HG03025 (cell line): ENCODE measurements at regions not wholly inside any gene's neighbourhood (a gene's known extent, or its start where the extent isn't known, plus 50 kb on each side); places are given as distances from the start of the nearest gene placed in this dataset.

ENCODE experiments used
- ATAC-seq: cut with Tn5 transposase; IDR thresholded peaks from one replicate; pipeline ENCODE4 v1.9.1; 2021; ENCODE audit warnings: mild to moderate bottlenecking, moderate library complexity; ENCODE audit not compliant: unreplicated experiment, low FRiP score

- ATAC-seq: no peak
Measured at GRCh38 chr16:72425571-72426341, 253.8 kb upstream of the PMFBP1 start.

- ATAC-seq: no peak
Measured at GRCh38 chr16:72424757-72425156, 252.8 kb upstream of the PMFBP1 start.

- no peak for ATAC-seq
Measured at GRCh38 chr16:72422308-72422897, 250.4 kb upstream of the PMFBP1 start.

DNA sequence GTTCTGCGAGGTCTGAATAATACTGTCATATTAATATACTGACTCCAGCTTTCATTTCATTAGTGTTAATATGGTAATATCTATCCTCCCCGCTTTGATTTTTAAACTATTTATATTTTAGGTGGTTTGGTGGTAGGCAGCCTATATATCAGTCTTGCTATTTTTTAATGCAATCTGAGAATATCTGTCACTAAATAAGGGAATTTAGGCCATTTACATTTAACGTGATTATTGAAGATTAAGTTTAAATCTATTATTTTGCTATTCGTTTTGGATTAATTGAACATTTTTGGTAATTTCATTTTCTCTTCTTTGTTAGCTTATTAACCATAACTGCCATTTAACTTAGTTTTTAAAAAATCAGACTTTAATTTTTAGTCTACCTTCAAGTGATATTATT, 247.7 kb upstream of the PMFBP1 start:
- ATAC-seq: no peak

DNA sequence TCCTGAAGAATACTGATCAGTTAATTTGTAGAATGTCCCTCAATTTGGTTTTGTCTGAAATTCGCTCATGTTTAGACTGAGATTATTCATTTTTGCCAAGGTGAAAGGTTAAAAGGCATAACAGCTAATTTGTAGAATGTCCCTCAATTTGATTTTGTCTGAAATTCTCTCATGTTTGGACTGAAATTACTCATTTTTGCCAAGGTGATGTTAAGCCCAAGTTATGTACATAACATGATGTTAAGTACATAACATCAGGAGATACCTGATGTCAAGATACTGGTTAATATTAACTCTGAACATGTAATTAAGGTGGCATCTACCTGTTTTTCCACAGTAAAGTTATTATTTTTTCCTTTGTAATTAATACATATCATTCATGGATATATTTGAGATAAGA, 243.4 kb upstream of the PMFBP1 start:
- no peak for ATAC-seq

DNA sequence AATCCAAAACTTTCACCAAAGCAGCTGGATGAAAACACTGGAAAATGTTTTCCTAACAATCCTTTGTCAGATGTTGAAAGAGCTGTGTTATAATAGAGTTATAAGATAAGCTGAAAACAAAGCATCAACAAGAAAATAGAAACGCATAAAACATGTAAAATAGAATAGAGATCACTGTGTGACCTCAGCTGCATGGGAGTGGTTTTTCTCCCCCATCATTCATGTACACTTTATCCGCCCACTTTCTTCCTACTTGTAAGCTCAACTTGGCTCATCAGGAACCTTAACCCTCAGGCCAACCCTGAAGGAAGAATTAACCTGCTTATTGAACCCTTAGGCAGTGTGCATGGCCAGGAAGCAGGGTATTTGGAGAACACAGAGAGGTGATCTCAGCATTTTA, 238.5 kb upstream of the PMFBP1 start:
- ATAC-seq: no peak

GRCh38 chr16:72409423-72409822, 237.5 kb upstream of the PMFBP1 start:
- ATAC-seq: no peak

DNA sequence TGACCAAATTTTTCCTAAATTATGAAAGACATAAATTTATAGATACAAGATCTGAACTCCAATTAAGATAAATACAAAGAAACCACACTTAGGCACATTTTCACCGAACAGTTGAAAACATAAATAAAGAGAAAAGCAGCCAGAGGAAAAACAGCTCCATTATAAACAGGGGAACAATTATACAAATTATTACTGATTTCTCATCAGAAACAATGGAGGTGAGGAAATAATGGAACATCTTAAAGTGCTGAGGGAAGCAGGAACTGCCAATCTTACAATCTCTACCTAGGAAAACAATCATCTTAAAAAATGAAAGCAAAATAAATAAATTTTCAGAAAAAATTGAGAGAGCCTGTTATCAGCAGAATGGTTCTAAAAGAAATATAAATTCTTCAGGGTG, 234.4 kb upstream of the PMFBP1 start:
- no peak for ATAC-seq

DNA sequence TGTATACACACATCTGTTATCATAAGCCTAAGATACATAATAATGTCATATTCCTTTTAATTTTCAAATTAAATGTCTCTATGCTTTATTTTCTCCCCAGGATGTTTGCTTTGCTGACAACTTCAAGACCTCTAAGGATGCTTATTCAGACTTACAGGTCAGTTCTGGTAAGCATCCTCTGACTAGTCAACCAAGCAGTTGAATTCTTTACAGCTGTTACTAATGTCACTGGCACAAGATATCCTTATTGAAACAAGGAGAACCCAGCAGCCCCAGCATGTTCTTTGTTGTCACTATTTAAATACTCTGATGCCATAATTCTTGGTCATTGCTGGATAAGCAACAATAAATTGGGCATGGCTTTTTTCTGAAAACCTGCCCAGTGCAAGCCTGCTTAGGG, 232.3 kb upstream of the PMFBP1 start:
- ATAC-seq: no peak

DNA sequence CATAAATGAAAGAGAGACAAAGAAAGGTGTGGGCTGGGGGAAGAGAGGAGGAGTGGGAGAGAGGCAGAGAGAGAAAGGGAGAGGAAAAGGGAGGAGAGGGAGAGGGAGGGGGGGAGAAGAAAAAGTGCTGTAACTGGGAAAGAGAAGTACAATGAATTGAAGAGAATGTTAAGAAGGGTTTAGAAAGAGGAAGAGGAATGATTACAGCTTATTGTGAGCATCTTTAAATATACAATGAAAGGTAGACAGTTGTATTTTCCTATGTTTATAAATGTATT, 229.1 kb upstream of the PMFBP1 start:
- ATAC-seq: no peak

DNA sequence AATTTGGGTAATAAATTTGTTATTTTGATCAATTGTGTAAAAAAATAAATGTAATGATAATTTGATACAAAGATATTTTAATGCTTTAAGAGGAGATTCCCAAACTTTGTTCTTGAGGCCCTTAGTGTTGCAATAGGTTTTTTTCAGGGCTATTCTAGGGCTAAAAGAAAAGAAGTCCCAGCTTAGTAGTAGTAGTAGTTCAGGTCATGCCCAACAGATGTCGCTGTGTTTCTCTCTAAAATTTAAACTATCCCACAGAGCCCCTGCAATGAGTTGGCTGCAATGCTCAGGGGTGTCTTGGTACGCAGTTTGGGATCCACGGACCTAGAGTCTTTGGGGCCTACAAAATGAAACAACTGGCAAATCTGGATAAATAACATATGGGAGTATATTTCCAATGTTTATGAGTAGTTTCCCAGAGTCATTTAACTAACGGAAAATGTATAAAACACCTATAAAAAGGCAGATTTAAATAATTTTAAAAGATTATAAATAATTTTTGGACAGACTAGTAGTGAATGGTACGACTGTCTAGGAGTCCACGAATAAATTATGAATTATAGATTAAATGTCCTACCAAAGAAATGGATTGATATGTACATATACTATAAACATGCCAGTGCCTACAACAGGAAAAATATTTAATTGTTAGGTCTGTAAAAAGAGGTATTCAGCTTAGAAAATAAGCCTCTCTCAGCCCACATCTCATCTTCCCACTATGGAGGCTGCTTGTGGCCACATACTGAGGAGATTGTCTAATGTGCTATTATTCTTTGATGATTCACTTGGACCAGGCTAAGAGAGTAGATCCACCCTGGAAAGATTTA, 228.5 kb upstream of the PMFBP1 start:
- no peak for ATAC-seq

- ATAC-seq: no peak
Measured at GRCh38 chr16:72399811-72400210, 227.9 kb upstream of the PMFBP1 start.

GRCh38 chr16:72397876-72398275, 225.9 kb upstream of the PMFBP1 start:
- no peak for ATAC-seq

DNA sequence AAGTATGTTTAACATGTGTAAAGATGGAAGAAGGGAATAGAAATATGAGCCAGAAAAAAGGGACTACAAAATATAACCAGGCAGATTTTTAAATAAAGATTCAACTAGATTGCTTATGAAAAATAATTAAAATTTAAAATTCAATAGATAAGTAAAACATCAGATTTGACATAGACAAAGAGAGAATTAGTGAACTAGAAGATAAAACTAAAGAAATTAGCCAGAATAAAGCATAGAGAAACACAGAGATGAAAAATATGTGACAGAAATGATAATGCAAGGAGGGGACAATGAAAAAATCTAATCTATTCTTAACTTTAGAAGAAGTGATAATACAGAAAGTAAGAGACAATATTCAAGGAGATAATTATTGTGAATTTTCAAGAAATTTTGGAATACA, 222.6 kb upstream of the PMFBP1 start:
- no peak for ATAC-seq

GRCh38 chr16:72389791-72390190, 217.8 kb upstream of the PMFBP1 start:
- no peak for ATAC-seq

GRCh38 chr16:72388007-72388406, 216.1 kb upstream of the PMFBP1 start:
- ATAC-seq: no peak

- no peak for ATAC-seq
Measured at GRCh38 chr16:72384651-72385050, 212.7 kb upstream of the PMFBP1 start.

GRCh38 chr16:72380283-72380682, 208.3 kb upstream of the PMFBP1 start:
- ATAC-seq: no peak

GRCh38 chr16:72373201-72373600, 201.2 kb upstream of the PMFBP1 start:
- ATAC-seq: no peak

DNA sequence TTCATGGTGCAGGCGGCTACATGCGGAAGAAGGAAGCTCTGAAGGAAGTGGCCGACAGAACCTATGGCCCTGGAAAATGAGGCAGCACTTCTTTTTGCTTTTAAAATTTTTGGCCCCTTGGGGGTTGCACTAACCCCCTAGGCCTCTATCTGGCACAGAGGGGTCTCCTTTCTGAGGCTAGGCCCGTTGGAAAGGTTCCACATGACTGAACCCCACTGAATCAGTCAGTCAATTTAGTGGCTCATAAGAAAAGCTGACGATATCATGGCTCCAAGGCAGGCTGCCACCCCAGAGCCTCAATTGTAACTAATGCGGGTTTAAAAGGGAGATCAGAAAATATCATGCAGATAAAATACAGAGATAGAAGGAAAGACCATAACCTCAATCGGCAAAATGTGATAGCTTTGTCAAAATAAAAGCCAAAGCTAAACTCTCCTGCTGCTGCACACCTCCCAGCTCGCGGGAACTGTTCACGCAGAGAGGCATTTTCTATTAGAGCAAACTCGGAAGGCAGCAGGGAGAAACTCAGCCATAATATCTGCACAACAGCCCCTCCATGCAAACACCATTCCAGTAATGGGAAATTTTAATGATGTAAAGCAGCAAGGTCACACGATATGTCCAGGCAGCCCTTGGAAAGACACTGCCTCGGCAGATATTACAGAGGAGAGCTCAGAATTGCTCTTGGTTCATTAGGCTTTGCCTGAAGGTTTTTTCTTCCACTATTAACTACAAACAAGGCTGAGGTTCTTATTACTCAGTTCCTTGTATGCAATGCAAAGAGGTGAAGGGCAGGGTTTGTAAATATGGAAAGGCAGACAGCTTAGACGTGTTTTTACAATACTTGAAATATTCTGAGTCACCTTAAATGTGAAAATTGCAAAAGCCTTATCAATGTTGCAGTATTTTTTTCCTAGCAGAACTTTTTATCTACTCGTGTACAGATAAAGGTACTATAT, 200.4 kb upstream of the PMFBP1 start:
- no peak for ATAC-seq
